OCI-LY7 (cell line): ENCODE measurements at regions not wholly inside any gene's neighbourhood (a gene's known extent, or its start where the extent isn't known, plus 50 kb on each side); places are given as distances from the start of the nearest gene placed in this dataset.

Experiments used
- BruUV-seq: library from RNA; stranded (reverse); fragments of 400-500 nt; replicated peaks from 2 replicates; lab custom pipeline; 2021; lab: Mats Ljungman, UMichigan
- CTCF ChIA-PET: fragments of 300-600 bp; sonication (Branson Sonifier 250); formaldehyde crosslinking; loops from one replicate; lab custom pipeline; 2022; ENCODE audit warnings: antibody characterized with exemption; ENCODE audit not compliant: unreplicated experiment; lab: Charles Lee
- POLR2A ChIA-PET: fragments of 300-600 bp; sonication (Branson Sonifier 250); formaldehyde crosslinking; loops from one replicate; lab custom pipeline; 2022; ENCODE audit warnings: antibody characterized with exemption; lab: Charles Lee
- DNase-seq: peaks from one replicate; pipeline ENCODE4 v3.0.0-alpha.2; 2015; ENCODE audit warnings: low spot score
- H2AFZ ChIP-seq: fragments of 200-600 bp; sonication (generic), shearing (Covaris generic); 2 replicates; pipeline ENCODE4 v1.6.1; 2014; ENCODE audit warnings: mild to moderate bottlenecking, antibody characterized with exemption, low read length, moderate library complexity
- H3K27ac ChIP-seq: fragments of 200-600 bp; sonication (generic); 2 replicates; pipeline ENCODE4 v1.5.1; 2014; ENCODE audit warnings: mixed run types, low read depth, mild to moderate bottlenecking, moderate library complexity, low read length, inconsistent platforms; ENCODE audit not compliant: poor library complexity, severe bottlenecking
- H3K36me3 ChIP-seq: fragments of 200-600 bp; sonication (generic); 2 replicates; pipeline ENCODE4 v1.6.1; 2014; ENCODE audit warnings: mild to moderate bottlenecking, antibody characterized with exemption, low read length, moderate library complexity, mixed read lengths; ENCODE audit not compliant: insufficient read depth
- H3K4me1 ChIP-seq: fragments of 200-600 bp; sonication (generic); 2 replicates; pipeline ENCODE4 v1.5.1; 2014; ENCODE audit warnings: mild to moderate bottlenecking, low read length; ENCODE audit not compliant: insufficient read depth, poor library complexity, severe bottlenecking
- H3K4me2 ChIP-seq: fragments of 200-600 bp; sonication (generic); 2 replicates; pipeline ENCODE4 v1.6.1; 2014; ENCODE audit warnings: mild to moderate bottlenecking, low read length
- H3K4me3 ChIP-seq: fragments of 200-600 bp; sonication (generic); 2 replicates; pipeline ENCODE4 v1.5.1; 2014; ENCODE audit warnings: mild to moderate bottlenecking, low read depth, low read length; ENCODE audit not compliant: poor library complexity, severe bottlenecking
- H3K79me2 ChIP-seq: fragments of 200-600 bp; sonication (generic); 2 replicates; pipeline ENCODE4 v1.6.1; 2016; ENCODE audit warnings: low read depth, mild to moderate bottlenecking, low read length, moderate library complexity, mixed read lengths; ENCODE audit not compliant: insufficient read depth
- H3K9me2 ChIP-seq: fragments of 200-600 bp; sonication (generic); 2 replicates; pipeline ENCODE4 v1.6.1; 2016; ENCODE audit warnings: mild to moderate bottlenecking, low read length, mixed read lengths; ENCODE audit not compliant: insufficient read depth
- H3K9me3 ChIP-seq: fragments of 200-600 bp; sonication (generic); 2 replicates; pipeline ENCODE4 v1.6.1; 2014; ENCODE audit warnings: mild to moderate bottlenecking, mixed run types, low read length, mixed read lengths
- H4K20me1 ChIP-seq: fragments of 200-600 bp; sonication (generic); 2 replicates; pipeline ENCODE4 v1.6.1; 2014; ENCODE audit warnings: mild to moderate bottlenecking, antibody characterized with exemption, low read length, moderate library complexity, mixed read lengths; ENCODE audit not compliant: insufficient read depth
- CTCF ChIP-seq: fragments of 200-600 bp; sonication (generic); conservative IDR thresholded peaks from 2 replicates; pipeline ENCODE4 v1.5.1; 2014; ENCODE audit warnings: mild to moderate bottlenecking, antibody characterized with exemption, low read length, moderate library complexity, mixed read lengths
- EZH2phosphoT487 ChIP-seq: fragments of 200-600 bp; sonication (generic); IDR thresholded peaks from 2 replicates; pipeline ENCODE4 v1.6.1; 2018; ENCODE audit warnings: low read depth, borderline replicate concordance, mild to moderate bottlenecking, mixed run types, antibody characterized with exemption, low read length, moderate library complexity, mixed read lengths
- intact Hi-C: fragments of 100-400 bp; cut with micrococcal nuclease; formaldehyde crosslinking; loops from one replicate; pipeline ENCODE4 v1.10.0; 2022; ENCODE audit not compliant: unreplicated experiment

GRCh38 chr6:165831812-165832510, 168.9 kb upstream of the PDE10A start:
- Histone ChIP-seq H3K4me2 (no peak overlapping the region), H4K20me1 (no peaks in the 10 kb centered on the region), H3K36me3 (no peaks in the 10 kb centered on the region), H3K9me2 (no peaks in the 10 kb centered on the region), H3K27ac (no peak overlapping the region), H3K4me3 (no peak overlapping the region), H3K4me1 (no peaks in the 10 kb centered on the region), H2AFZ (no peak overlapping the region), H3K79me2 (no peaks in the 10 kb centered on the region), H3K9me3 (no peaks in the 10 kb centered on the region)
- TF ChIP-seq EZH2phosphoT487 (no peak), CTCF (no peak)
- DNase-seq, result no peak
- no TSS peak for BruUV-seq
- ChIA-PET POLR2A (interaction anchor here (0.6 kb wide), 2 partner anchors 22 to 316 kb away, joined by 3 to 4 read pairs; no protein-coding TSS in a partner anchor), CTCF (no interaction called here)
- intact Hi-C loops, result no loop called here

DNA sequence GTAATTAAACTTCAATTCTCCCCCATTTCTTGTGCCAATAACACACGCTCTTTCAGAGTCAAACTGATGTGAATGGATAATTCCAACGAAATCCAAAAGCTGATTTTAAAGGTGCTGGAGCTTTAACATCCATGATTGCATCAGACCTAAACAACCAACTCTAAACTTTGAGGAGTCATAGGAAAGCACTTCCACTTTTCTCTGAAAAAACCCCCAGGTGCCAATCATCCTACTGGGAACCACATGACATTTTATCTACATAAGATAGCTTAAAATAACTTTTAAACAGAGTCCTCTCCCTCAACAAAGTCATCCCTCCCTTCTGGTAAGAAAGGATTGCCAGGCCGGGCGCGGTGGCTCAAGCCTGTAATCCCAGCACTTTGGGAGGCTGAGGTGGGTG, 167.7 kb upstream of the PDE10A start:
- no peak for DNase-seq
- Histone ChIP-seq H3K27ac (no peak overlapping the region), H3K4me2 (no peak overlapping the region), H3K4me1 (no peaks in the 10 kb centered on the region), H3K79me2 (no peaks in the 10 kb centered on the region), H3K9me2 (no peaks in the 10 kb centered on the region), H3K36me3 (no peaks in the 10 kb centered on the region), H4K20me1 (no peaks in the 10 kb centered on the region), H3K9me3 (no peaks in the 10 kb centered on the region), H3K4me3 (no peak overlapping the region), H2AFZ (no peak overlapping the region)
- intact Hi-C loops, result no loop called here
- CTCF ChIA-PET, result no interaction called here
- no peak for TF ChIP-seq EZH2phosphoT487
- TF ChIP-seq CTCF, result no peak
- BruUV-seq, result no TSS peak
- POLR2A ChIA-PET, result interaction anchor here (1.2 kb wide), 1 partner anchor 14 kb away, joined by 3 read pairs; no protein-coding TSS in a partner anchor

GRCh38 chr6:165829376-165829775, 166.3 kb upstream of the PDE10A start:
- Histone ChIP-seq H3K4me3 (no peak overlapping the region), H3K9me3 (no peaks in the 10 kb centered on the region), H3K9me2 (no peaks in the 10 kb centered on the region), H3K79me2 (no peaks in the 10 kb centered on the region), H3K4me2 (no peak overlapping the region), H3K36me3 (no peaks in the 10 kb centered on the region), H3K4me1 (no peaks in the 10 kb centered on the region), H2AFZ (no peak overlapping the region), H3K27ac (no peak overlapping the region), H4K20me1 (no peaks in the 10 kb centered on the region)
- POLR2A ChIA-PET, result no interaction called here
- intact Hi-C loops, result no loop called here
- DNase-seq, result no peak
- CTCF ChIA-PET, result no interaction called here
- no peak for TF ChIP-seq CTCF
- no peak for TF ChIP-seq EZH2phosphoT487
- BruUV-seq, result no TSS peak
